Loucy (cell line): ENCODE measurements at regions not wholly inside any gene's neighbourhood (a gene's known extent, or its start where the extent isn't known, plus 50 kb on each side); places are given as distances from the start of the nearest gene placed in this dataset.

Experiments used
- H2AFZ ChIP-seq: fragments of 200-600 bp; sonication (generic); 2 replicates; pipeline ENCODE4 v1.6.0; 2016; ENCODE audit warnings: antibody characterized with exemption, mild to moderate bottlenecking, low read length, moderate library complexity
- H3F3A ChIP-seq: fragments of 200-600 bp; 2 replicates; pipeline ENCODE4 v1.6.0; 2016; ENCODE audit warnings: antibody characterized with exemption, low read depth, mild to moderate bottlenecking
- H3K27me3 ChIP-seq: fragments of 200-600 bp; sonication (generic); 2 replicates; pipeline ENCODE4 v1.6.1; 2014; ENCODE audit warnings: low read length, mild to moderate bottlenecking; ENCODE audit not compliant: insufficient read depth, poor library complexity, severe bottlenecking
- H3K36me3 ChIP-seq: fragments of 200-600 bp; sonication (generic); 2 replicates; pipeline ENCODE4 v1.6.1; 2016; ENCODE audit warnings: low read length; ENCODE audit not compliant: insufficient read depth
- H3K4me1 ChIP-seq: fragments of 200-600 bp; sonication (generic); 2 replicates; pipeline ENCODE4 v1.5.1; 2014; ENCODE audit warnings: low read length, mild to moderate bottlenecking; ENCODE audit not compliant: insufficient read depth, poor library complexity, severe bottlenecking
- H3K4me2 ChIP-seq: fragments of 200-600 bp; sonication (generic); 2 replicates; pipeline ENCODE4 v1.6.0; 2014; ENCODE audit warnings: antibody characterized with exemption, low read length, low read depth, mild to moderate bottlenecking; ENCODE audit not compliant: poor library complexity, severe bottlenecking
- H3K4me3 ChIP-seq: fragments of 200-600 bp; sonication (generic); 2 replicates; pipeline ENCODE4 v1.5.1; 2014; ENCODE audit warnings: low read length, mild to moderate bottlenecking, mixed read lengths; ENCODE audit not compliant: poor library complexity, severe bottlenecking
- H3K79me2 ChIP-seq: fragments of 200-600 bp; sonication (generic); 2 replicates; pipeline ENCODE4 v1.6.1; 2014; ENCODE audit warnings: low read length; ENCODE audit not compliant: insufficient read depth
- H3K9ac ChIP-seq: fragments of 200-600 bp; sonication (generic); 2 replicates; pipeline ENCODE4 v1.6.0; 2014; ENCODE audit warnings: mild to moderate bottlenecking, low read depth, low read length, moderate library complexity; ENCODE audit not compliant: poor library complexity, severe bottlenecking
- H3K9me2 ChIP-seq: fragments of 200-600 bp; sonication (generic); replicated peaks from 2 replicates; pipeline ENCODE4 v1.6.1; 2016; ENCODE audit warnings: low read depth, low read length, mixed read lengths
- H3K9me3 ChIP-seq: fragments of 200-600 bp; sonication (generic); 2 replicates; pipeline ENCODE4 v1.6.1; 2014; ENCODE audit warnings: mild to moderate bottlenecking, antibody characterized with exemption, low read length, low read depth; ENCODE audit not compliant: insufficient read depth
- H4K20me1 ChIP-seq: fragments of 200-600 bp; sonication (generic); 2 replicates; pipeline ENCODE4 v1.6.0; 2014; ENCODE audit warnings: antibody characterized with exemption, low read length, mild to moderate bottlenecking; ENCODE audit not compliant: insufficient read depth, poor library complexity, severe bottlenecking
- CTCF ChIP-seq: fragments of 200-600 bp; sonication (generic); conservative IDR thresholded peaks from 2 replicates; pipeline ENCODE4 v1.5.1; 2014; ENCODE audit warnings: mild to moderate bottlenecking, antibody characterized with exemption, low read length
- EZH2phosphoT487 ChIP-seq: fragments of 200-600 bp; IDR thresholded peaks from 2 replicates; pipeline ENCODE4 v1.6.1; 2018; ENCODE audit warnings: antibody characterized with exemption, mild to moderate bottlenecking, moderate library complexity, borderline replicate concordance

DNA sequence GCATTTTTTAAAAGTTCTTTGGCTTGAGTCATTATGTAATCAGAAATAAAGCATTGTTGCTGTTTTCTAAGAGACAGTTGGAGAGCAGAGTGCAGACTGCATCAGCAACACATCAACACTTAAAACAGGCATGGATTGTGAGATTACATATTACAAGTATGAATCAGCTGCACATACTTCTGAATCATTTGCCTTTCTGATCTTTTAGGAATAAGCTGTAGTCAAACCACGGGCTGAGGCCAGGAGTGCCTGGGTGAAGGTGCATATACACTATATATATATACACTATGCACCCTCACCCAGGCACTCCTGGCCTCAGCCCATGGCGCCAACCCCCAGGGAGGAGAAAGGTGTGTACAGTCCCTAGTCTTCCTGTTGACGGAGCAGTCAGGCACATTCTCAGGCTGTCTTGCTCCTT lies 52.4 kb upstream of the DLX6 start:
- Histone ChIP-seq H3K9ac (no peak overlapping the region), H3K9me3 (no peaks in the 10 kb centered on the region), H3K9me2 (no peaks in the 10 kb centered on the region), H3K4me1 (no peaks in the 10 kb centered on the region), H3K4me3 (no peak overlapping the region), H3K36me3 (no peaks in the 10 kb centered on the region), H3K4me2 (no peak overlapping the region), H3K27me3 (no peaks in the 10 kb centered on the region), H4K20me1 (no peaks in the 10 kb centered on the region), H3K79me2 (no peaks in the 10 kb centered on the region), H3F3A (no peaks in the 10 kb centered on the region), H2AFZ (no peak overlapping the region)
- no peak for TF ChIP-seq EZH2phosphoT487

- TF ChIP-seq CTCF (no peak), EZH2phosphoT487 (no peak)
- no peak overlapping the region for H3K9ac ChIP-seq
- no peak overlapping the region for H3K4me2 ChIP-seq
- H3K4me3 ChIP-seq, result no peak overlapping the region
- H3K27me3 ChIP-seq, result no peaks in the 10 kb centered on the region
- H3K9me2 ChIP-seq, result no peaks in the 10 kb centered on the region
- no peaks in the 10 kb centered on the region for H3K9me3 ChIP-seq
- no peaks in the 10 kb centered on the region for H3K4me1 ChIP-seq
- H3F3A ChIP-seq, result no peaks in the 10 kb centered on the region
- no peaks in the 10 kb centered on the region for H3K36me3 ChIP-seq
- no peaks in the 10 kb centered on the region for H3K79me2 ChIP-seq
- H4K20me1 ChIP-seq, result no peaks in the 10 kb centered on the region
- no peak overlapping the region for H2AFZ ChIP-seq
Measured at GRCh38 chr7:96953676-96954513, 51.5 kb upstream of the DLX6 start.
